Loucy (cell line): ENCODE measurements at regions not wholly inside any gene's neighbourhood (a gene's known extent, or its start where the extent isn't known, plus 50 kb on each side); places are given as distances from the start of the nearest gene placed in this dataset.

Experiments used
- H2AFZ ChIP-seq: fragments of 200-600 bp; sonication (generic); 2 replicates; pipeline ENCODE4 v1.6.0; 2016; ENCODE audit warnings: antibody characterized with exemption, mild to moderate bottlenecking, low read length, moderate library complexity
- H3F3A ChIP-seq: fragments of 200-600 bp; 2 replicates; pipeline ENCODE4 v1.6.0; 2016; ENCODE audit warnings: antibody characterized with exemption, low read depth, mild to moderate bottlenecking
- H3K27me3 ChIP-seq: fragments of 200-600 bp; sonication (generic); 2 replicates; pipeline ENCODE4 v1.6.1; 2014; ENCODE audit warnings: low read length, mild to moderate bottlenecking; ENCODE audit not compliant: insufficient read depth, poor library complexity, severe bottlenecking
- H3K36me3 ChIP-seq: fragments of 200-600 bp; sonication (generic); 2 replicates; pipeline ENCODE4 v1.6.1; 2016; ENCODE audit warnings: low read length; ENCODE audit not compliant: insufficient read depth
- H3K4me1 ChIP-seq: fragments of 200-600 bp; sonication (generic); 2 replicates; pipeline ENCODE4 v1.5.1; 2014; ENCODE audit warnings: low read length, mild to moderate bottlenecking; ENCODE audit not compliant: insufficient read depth, poor library complexity, severe bottlenecking
- H3K4me2 ChIP-seq: fragments of 200-600 bp; sonication (generic); 2 replicates; pipeline ENCODE4 v1.6.0; 2014; ENCODE audit warnings: antibody characterized with exemption, low read length, low read depth, mild to moderate bottlenecking; ENCODE audit not compliant: poor library complexity, severe bottlenecking
- H3K4me3 ChIP-seq: fragments of 200-600 bp; sonication (generic); 2 replicates; pipeline ENCODE4 v1.5.1; 2014; ENCODE audit warnings: low read length, mild to moderate bottlenecking, mixed read lengths; ENCODE audit not compliant: poor library complexity, severe bottlenecking
- H3K79me2 ChIP-seq: fragments of 200-600 bp; sonication (generic); 2 replicates; pipeline ENCODE4 v1.6.1; 2014; ENCODE audit warnings: low read length; ENCODE audit not compliant: insufficient read depth
- H3K9ac ChIP-seq: fragments of 200-600 bp; sonication (generic); 2 replicates; pipeline ENCODE4 v1.6.0; 2014; ENCODE audit warnings: mild to moderate bottlenecking, low read depth, low read length, moderate library complexity; ENCODE audit not compliant: poor library complexity, severe bottlenecking
- H3K9me2 ChIP-seq: fragments of 200-600 bp; sonication (generic); replicated peaks from 2 replicates; pipeline ENCODE4 v1.6.1; 2016; ENCODE audit warnings: low read depth, low read length, mixed read lengths
- H3K9me3 ChIP-seq: fragments of 200-600 bp; sonication (generic); 2 replicates; pipeline ENCODE4 v1.6.1; 2014; ENCODE audit warnings: mild to moderate bottlenecking, antibody characterized with exemption, low read length, low read depth; ENCODE audit not compliant: insufficient read depth
- H4K20me1 ChIP-seq: fragments of 200-600 bp; sonication (generic); 2 replicates; pipeline ENCODE4 v1.6.0; 2014; ENCODE audit warnings: antibody characterized with exemption, low read length, mild to moderate bottlenecking; ENCODE audit not compliant: insufficient read depth, poor library complexity, severe bottlenecking
- CTCF ChIP-seq: fragments of 200-600 bp; sonication (generic); conservative IDR thresholded peaks from 2 replicates; pipeline ENCODE4 v1.5.1; 2014; ENCODE audit warnings: mild to moderate bottlenecking, antibody characterized with exemption, low read length
- EZH2phosphoT487 ChIP-seq: fragments of 200-600 bp; IDR thresholded peaks from 2 replicates; pipeline ENCODE4 v1.6.1; 2018; ENCODE audit warnings: antibody characterized with exemption, mild to moderate bottlenecking, moderate library complexity, borderline replicate concordance

- Histone ChIP-seq H3K4me2 (no peak overlapping the region), H3K9me3 (0 out of 2 replicates have a peak, but pooled peaks cover 2% of the 10 kb centered on the region), H3F3A (no peaks in the 10 kb centered on the region), H3K9ac (no peak overlapping the region), H2AFZ (no peak overlapping the region), H3K4me3 (no peak overlapping the region), H3K79me2 (no peaks in the 10 kb centered on the region), H3K36me3 (no peaks in the 10 kb centered on the region), H3K4me1 (no peaks in the 10 kb centered on the region), H4K20me1 (no peaks in the 10 kb centered on the region), H3K9me2 (no peaks in the 10 kb centered on the region), H3K27me3 (no peaks in the 10 kb centered on the region)
- TF ChIP-seq EZH2phosphoT487: no peak
- TF ChIP-seq CTCF: no peak
Observed at GRCh38 chr16:51049276-51049675, 101.8 kb downstream of the SALL1 start.

- no peaks in the 10 kb centered on the region for H3K4me1 ChIP-seq
Observed at GRCh38 chr16:51048544-51048943, 102.5 kb downstream of the SALL1 start.

GRCh38 chr16:51045794-51046193 is 105.3 kb downstream of the SALL1 start:
- no peak overlapping the region for H3K4me2 ChIP-seq

More at GRCh38 chr16:51048544-51048943, 102.5 kb downstream of the SALL1 start:
- no peaks in the 10 kb centered on the region for H3K9me2 ChIP-seq
- no peaks in the 10 kb centered on the region for H3K27me3 ChIP-seq
- TF ChIP-seq EZH2phosphoT487 (no peak), CTCF (no peak)
- H3K4me2 ChIP-seq: no peak overlapping the region
- no peaks in the 10 kb centered on the region for H3K36me3 ChIP-seq
- no peak overlapping the region for H3K4me3 ChIP-seq
- H3K79me2 ChIP-seq: no peaks in the 10 kb centered on the region
- H2AFZ ChIP-seq: no peak overlapping the region
- H3K9me3 ChIP-seq: peaks cover 3% of the 10 kb centered on the region; the same call in 1 of the 2 replicates
- no peaks in the 10 kb centered on the region for H3F3A ChIP-seq
- H4K20me1 ChIP-seq: no peaks in the 10 kb centered on the region
- no peak overlapping the region for H3K9ac ChIP-seq

More at GRCh38 chr16:51045794-51046193, 105.3 kb downstream of the SALL1 start:
- no peaks in the 10 kb centered on the region for H3K27me3 ChIP-seq
- peaks cover 3% of the 10 kb centered on the region; the same call in 1 of the 2 replicates for H3K9me3 ChIP-seq
- no peaks in the 10 kb centered on the region for H3K9me2 ChIP-seq
- no peak overlapping the region for H3K4me3 ChIP-seq
- no peak overlapping the region for H3K9ac ChIP-seq
- H3K79me2 ChIP-seq: no peaks in the 10 kb centered on the region
- no peak overlapping the region for H2AFZ ChIP-seq
- TF ChIP-seq CTCF (no peak), EZH2phosphoT487 (no peak)
- H4K20me1 ChIP-seq: no peaks in the 10 kb centered on the region
- no peaks in the 10 kb centered on the region for H3F3A ChIP-seq
- H3K36me3 ChIP-seq: no peaks in the 10 kb centered on the region
- no peaks in the 10 kb centered on the region for H3K4me1 ChIP-seq
